Colonic mucosa (tissue), 4 donors: ENCODE measurements at regions not wholly inside any gene's neighbourhood (a gene's known extent, or its start where the extent isn't known, plus 50 kb on each side); places are given as distances from the start of the nearest gene placed in this dataset.
"Not testable (repeated sequence)": the region's sequence is repeated elsewhere in the genome, so short reads cannot be mapped to it uniquely, and the experiment has no call there.

Source experiments
- DNase-seq: peaks from one replicate; pipeline ENCODE4 v3.0.0-alpha.2; 2020
- H3K27ac ChIP-seq: fragments of 200-600 bp; one replicate; pipeline ENCODE4 v1.8.0; 2021
- H3K27me3 ChIP-seq: fragments of 200-600 bp; one replicate; pipeline ENCODE4 v1.8.0; 2021
- H3K36me3 ChIP-seq: fragments of 200-600 bp; one replicate; pipeline ENCODE4 v1.8.0; 2021
- H3K4me1 ChIP-seq: fragments of 200-600 bp; one replicate; pipeline ENCODE4 v1.8.0; 2021; ENCODE audit warnings: mild to moderate bottlenecking
- H3K4me3 ChIP-seq: fragments of 200-600 bp; one replicate; pipeline ENCODE4 v1.8.0; 2021
- H3K9ac ChIP-seq, 2 donors: one replicate each; pipeline ENCODE4 v1.7.0; 2013; ENCODE audit warnings: control low read depth in 2 of 2, low read depth in 2 of 2, low read length in 2 of 2
- H3K9me3 ChIP-seq: fragments of 200-600 bp; one replicate; pipeline ENCODE4 v1.8.0; 2021
- CTCF ChIP-seq: fragments of 200-600 bp; IDR thresholded peaks from one replicate; pipeline ENCODE4 v1.8.0; 2022; ENCODE audit warnings: antibody characterized with exemption, mild to moderate bottlenecking
- intact Hi-C: fragments of 100-400 bp; cut with DNase I; formaldehyde crosslinking; loops from one replicate; pipeline ENCODE4 v1.14.1; 2022
- donor health status: healthy.
- donor health status: DM: no; HTN: no; CAD: no.
- donor health status: DM: no; HTN: no; CAD: no.

GRCh38 chr6:115750292-115750691 is 310.4 kb downstream of the FRK start:
- Histone ChIP-seq H3K4me1 (no peaks in the 10 kb centered on the region), H3K9ac (no peak overlapping the region), H3K36me3 (no peaks in the 10 kb centered on the region), H3K27me3 (no peaks in the 10 kb centered on the region), H3K27ac (no peak overlapping the region), H3K9me3 (no peaks in the 10 kb centered on the region), H3K4me3 (no peak overlapping the region)
- intact Hi-C loops: no loop called here
- no peak for TF ChIP-seq CTCF
- no peak for DNase-seq

GRCh38 chr6:115747719-115748118 is 313.0 kb downstream of the FRK start:
- DNase-seq: no peak
- Histone ChIP-seq H3K27me3 (no peaks in the 10 kb centered on the region), H3K4me1 (no peaks in the 10 kb centered on the region), H3K36me3 (no peaks in the 10 kb centered on the region), H3K27ac (no peak overlapping the region), H3K4me3 (no peak overlapping the region), H3K9ac (no peak overlapping the region), H3K9me3 (no peaks in the 10 kb centered on the region)
- intact Hi-C loops: no loop called here
- TF ChIP-seq CTCF: no peak

GRCh38 chr6:115746583-115746982 is 314.1 kb downstream of the FRK start:
- DNase-seq, H3K27me3 ChIP-seq, H3K9ac ChIP-seq, H3K27ac ChIP-seq, H3K4me3 ChIP-seq, H3K4me1 ChIP-seq, intact Hi-C loops, H3K9me3 ChIP-seq, H3K36me3 ChIP-seq: not testable (repeated sequence)

- Histone ChIP-seq H3K4me1 (no peaks in the 10 kb centered on the region), H3K27ac (no peak overlapping the region), H3K9ac (no peak overlapping the region), H3K27me3 (no peaks in the 10 kb centered on the region), H3K9me3 (no peaks in the 10 kb centered on the region), H3K4me3 (no peak overlapping the region), H3K36me3 (no peaks in the 10 kb centered on the region)
- TF ChIP-seq CTCF: no peak
- no peak for DNase-seq
- intact Hi-C loops: no loop called here
These were observed 319.8 kb downstream of the FRK start for GRCh38 chr6:115740907-115741306.

- Histone ChIP-seq H3K4me3 (no peak overlapping the region), H3K4me1 (no peaks in the 10 kb centered on the region), H3K27ac (no peak overlapping the region), H3K9me3 (no peaks in the 10 kb centered on the region), H3K9ac (no peak overlapping the region), H3K36me3 (no peaks in the 10 kb centered on the region), H3K27me3 (no peaks in the 10 kb centered on the region)
- no peak for TF ChIP-seq CTCF
- intact Hi-C loops: no loop called here
- no peak for DNase-seq
These were observed 325.1 kb downstream of the FRK start for GRCh38 chr6:115735610-115736009.

- no peak overlapping the region for H3K4me3 ChIP-seq
- no peak for TF ChIP-seq CTCF
- H3K9me3 ChIP-seq: no peaks in the 10 kb centered on the region
- H3K9ac ChIP-seq: no peak overlapping the region
- no peaks in the 10 kb centered on the region for H3K36me3 ChIP-seq
- DNase-seq: no peak
- intact Hi-C loops: no loop called here
- no peaks in the 10 kb centered on the region for H3K4me1 ChIP-seq
- no peak overlapping the region for H3K27ac ChIP-seq
- H3K27me3 ChIP-seq: no peaks in the 10 kb centered on the region
These were observed 327.3 kb downstream of the FRK start for GRCh38 chr6:115733426-115733825.
